Bronchial epithelial cell (primary cell): ENCODE measurements at regions not wholly inside any gene's neighbourhood (a gene's known extent, or its start where the extent isn't known, plus 50 kb on each side); places are given as distances from the start of the nearest gene placed in this dataset.
"Not testable (repeated sequence)": the region's sequence is repeated elsewhere in the genome, so short reads cannot be mapped to it uniquely, and the experiment has no call there.

Experiments
- DNase-seq: peaks from one replicate; pipeline ENCODE4 v3.0.0-alpha.2; 2010; ENCODE audit warnings: low read depth
- FAIRE-seq: peaks from 2 replicates; lab custom pipeline; 2011; peaks lifted over from hg19 to GRCh38; lab: Jason Lieb, UNC
- H3K27me3 ChIP-seq: 2 replicates; pipeline ENCODE4 v1.5.1; 2011; ENCODE audit warnings: low read length; ENCODE audit not compliant: control insufficient read depth, insufficient read depth
- H3K36me3 ChIP-seq: 2 replicates; pipeline ENCODE4 v1.5.1; 2011; ENCODE audit warnings: low read length; ENCODE audit not compliant: control insufficient read depth, insufficient read depth
- H3K4me3 ChIP-seq: 2 replicates; pipeline ENCODE4 v1.5.1; 2011; ENCODE audit warnings: mild to moderate bottlenecking, low read depth, low read length, control low read depth
- CTCF ChIP-seq: IDR thresholded peaks from 2 replicates; pipeline ENCODE4 v1.5.1; 2011; ENCODE audit warnings: mild to moderate bottlenecking, moderate library complexity, low read length, control low read depth, inconsistent platforms; ENCODE audit not compliant: insufficient read depth, severe bottlenecking

- no peaks in the 10 kb centered on the region for H3K27me3 ChIP-seq
- H3K4me3 ChIP-seq: no peak overlapping the region
- DNase-seq (no peak), FAIRE-seq (no peak)
- no peak for TF ChIP-seq CTCF
- no peaks in the 10 kb centered on the region for H3K36me3 ChIP-seq
Measured at GRCh38 chrX:113492895-113493294, 652.3 kb upstream of the AMOT start.

GRCh38 chrX:113473418-113473817, 632.8 kb upstream of the AMOT start:
- no peaks in the 10 kb centered on the region for H3K36me3 ChIP-seq
- TF ChIP-seq CTCF: no peak
- no peak for FAIRE-seq

GRCh38 chrX:113473015-113473414, 632.4 kb upstream of the AMOT start:
- FAIRE-seq, H3K4me3 ChIP-seq, H3K27me3 ChIP-seq, DNase-seq, H3K36me3 ChIP-seq: not testable (repeated sequence)

More at GRCh38 chrX:113473418-113473817, 632.8 kb upstream of the AMOT start:
- no peak for DNase-seq
- Histone ChIP-seq H3K27me3 (no peaks in the 10 kb centered on the region), H3K4me3 (no peak overlapping the region)

- no peak for DNase-seq
- Histone ChIP-seq H3K36me3 (no peaks in the 10 kb centered on the region), H3K27me3 (no peaks in the 10 kb centered on the region), H3K4me3 (no peak overlapping the region)
- no peak for FAIRE-seq
- no peak for TF ChIP-seq CTCF
Measured at GRCh38 chrX:113470166-113470565, 629.5 kb upstream of the AMOT start.

GRCh38 chrX:113457719-113458118, 617.1 kb upstream of the AMOT start:
- no peak for TF ChIP-seq CTCF
- Histone ChIP-seq H3K4me3 (no peak overlapping the region), H3K36me3 (no peaks in the 10 kb centered on the region), H3K27me3 (no peaks in the 10 kb centered on the region)
- DNase-seq: no peak
- no peak for FAIRE-seq

- no peak for TF ChIP-seq CTCF
- Histone ChIP-seq H3K36me3 (no peaks in the 10 kb centered on the region), H3K4me3 (no peak overlapping the region), H3K27me3 (no peaks in the 10 kb centered on the region)
- DNase-seq: no peak
- no peak for FAIRE-seq
Measured at GRCh38 chrX:113455582-113455981, 615.0 kb upstream of the AMOT start.
